SKM-1 treated with dmso at 0.1 percent for 144 hours (cell line): ENCODE measurements at regions not wholly inside any gene's neighbourhood (a gene's known extent, or its start where the extent isn't known, plus 50 kb on each side); places are given as distances from the start of the nearest gene placed in this dataset.
A peak's percentile ranks its signal among the peaks of the same experiment; 100 is the strongest.
"Not testable (repeated sequence)": the region's sequence is repeated elsewhere in the genome, so short reads cannot be mapped to it uniquely, and the experiment has no call there.

Experiments used
- DNase-seq: peaks from one replicate; lab custom pipeline; 2025; ENCODE audit not compliant: unreplicated experiment; lab: John Stamatoyannopoulos, UW

DNA sequence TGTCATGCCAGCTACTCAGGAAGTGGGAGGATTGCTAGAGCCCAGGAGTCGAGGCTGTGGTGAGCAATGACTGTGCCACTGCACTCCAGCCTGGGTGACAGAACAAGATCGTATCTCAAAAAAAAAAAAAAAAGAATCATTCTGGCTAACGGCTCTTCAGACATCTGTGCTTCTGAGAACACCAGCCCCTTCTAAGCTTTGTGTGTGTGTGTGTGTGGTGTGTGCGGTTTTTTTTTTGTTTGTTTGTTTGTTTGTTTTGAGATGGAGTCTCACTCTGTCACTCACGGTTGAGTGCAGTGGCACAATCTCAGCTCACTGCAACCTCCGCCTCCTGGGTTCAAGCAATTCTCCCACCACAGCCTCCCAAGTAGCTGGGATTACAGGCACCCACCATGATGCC lies 79.4 kb upstream of the DRD5 start:
- not testable (repeated sequence) for DNase-seq

DNA sequence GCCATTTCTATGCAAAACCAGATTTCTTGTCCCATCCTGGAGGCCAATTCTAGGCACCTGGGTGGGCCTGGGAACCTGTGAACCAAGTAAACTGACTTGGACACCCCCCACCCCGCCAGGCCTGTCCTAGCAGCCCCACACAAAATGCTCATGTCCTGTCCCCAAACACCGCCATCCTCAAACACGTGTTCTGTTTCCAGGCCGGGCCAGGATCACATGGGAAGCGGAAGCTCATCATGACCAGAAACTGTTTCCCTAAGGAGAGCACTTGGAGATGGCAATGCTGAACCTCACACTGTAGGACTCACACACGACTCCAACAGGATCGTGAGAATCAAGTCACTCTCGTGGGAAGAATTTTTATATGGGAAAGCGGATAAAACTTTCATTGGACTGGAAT lies 78.7 kb upstream of the DRD5 start:
- DNase-seq, result not testable (repeated sequence)

DNA sequence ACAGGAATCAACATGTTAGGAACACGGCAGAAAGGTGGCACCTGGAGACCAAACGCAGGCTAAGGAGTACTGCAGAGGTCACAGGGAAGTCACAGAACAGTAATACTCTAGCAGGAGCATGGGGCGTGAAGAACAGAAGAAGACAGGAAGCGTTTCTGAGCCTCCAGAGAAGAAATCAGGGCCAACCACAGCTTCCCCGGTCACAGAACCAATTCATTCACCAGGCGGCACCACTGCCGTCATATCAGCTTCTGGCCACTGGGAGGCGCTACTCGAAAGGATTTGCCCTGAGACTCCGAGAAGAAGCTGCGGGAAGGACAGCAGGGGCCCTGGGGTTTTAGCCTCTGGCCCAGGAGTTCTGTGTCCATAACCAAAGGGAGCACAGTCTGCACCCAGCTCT lies 78.0 kb upstream of the DRD5 start:
- DNase-seq, result peak; percentile 85

GRCh38 chr4:9704126-9704525 lies 77.3 kb upstream of the DRD5 start:
- not testable (repeated sequence) for DNase-seq

GRCh38 chr4:9704551-9705332 lies 76.7 kb upstream of the DRD5 start:
- no peak for DNase-seq

DNA sequence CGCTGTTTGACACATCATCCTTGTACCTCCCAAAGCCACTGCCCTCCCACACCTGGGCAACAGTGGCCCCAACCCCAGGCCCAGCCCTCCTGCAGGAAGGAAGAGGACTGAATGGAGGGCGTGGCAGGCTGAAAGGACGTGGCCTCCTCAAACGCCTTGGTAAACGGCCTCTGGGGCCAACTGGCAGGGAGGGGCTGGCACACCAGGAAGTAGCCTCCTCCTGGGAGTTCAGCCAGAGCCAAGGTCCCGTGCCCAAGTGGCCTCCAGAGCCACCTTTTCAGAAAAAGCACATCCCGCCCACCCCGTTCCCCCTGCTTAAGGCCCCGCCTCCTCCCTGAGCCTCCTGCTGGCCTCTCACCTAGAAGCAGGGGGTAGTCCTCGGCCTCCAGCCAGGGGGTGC lies 74.2 kb upstream of the DRD5 start:
- not testable (repeated sequence) for DNase-seq

DNA sequence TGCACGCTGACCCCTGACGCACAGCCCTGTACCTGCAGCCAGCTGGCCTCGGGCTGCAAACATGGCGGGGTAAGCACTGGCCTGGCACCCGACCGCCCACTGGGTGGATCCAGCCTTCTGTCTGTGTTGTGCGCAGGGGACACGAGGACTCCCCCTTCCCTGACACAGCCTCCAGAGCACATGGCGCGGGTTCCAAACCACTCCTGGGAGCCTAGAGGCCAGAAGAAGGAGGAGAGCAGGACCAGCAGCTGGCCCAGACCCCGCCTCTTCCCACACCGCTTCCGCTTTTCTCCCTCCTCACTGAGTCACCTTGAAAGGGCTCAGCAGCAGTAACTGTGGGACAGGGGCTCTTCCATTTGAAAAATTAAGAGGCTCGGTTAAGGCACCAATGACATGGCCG lies 73.5 kb upstream of the DRD5 start:
- DNase-seq, result not testable (repeated sequence)

- no peak for DNase-seq
These were observed 71.7 kb upstream of the DRD5 start for GRCh38 chr4:9709724-9710123.

- DNase-seq, result not testable (repeated sequence)
These were observed 66.2 kb upstream of the DRD5 start for GRCh38 chr4:9715271-9715670.

- DNase-seq, result no peak
These were observed 65.3 kb upstream of the DRD5 start for GRCh38 chr4:9716093-9716492.

DNA sequence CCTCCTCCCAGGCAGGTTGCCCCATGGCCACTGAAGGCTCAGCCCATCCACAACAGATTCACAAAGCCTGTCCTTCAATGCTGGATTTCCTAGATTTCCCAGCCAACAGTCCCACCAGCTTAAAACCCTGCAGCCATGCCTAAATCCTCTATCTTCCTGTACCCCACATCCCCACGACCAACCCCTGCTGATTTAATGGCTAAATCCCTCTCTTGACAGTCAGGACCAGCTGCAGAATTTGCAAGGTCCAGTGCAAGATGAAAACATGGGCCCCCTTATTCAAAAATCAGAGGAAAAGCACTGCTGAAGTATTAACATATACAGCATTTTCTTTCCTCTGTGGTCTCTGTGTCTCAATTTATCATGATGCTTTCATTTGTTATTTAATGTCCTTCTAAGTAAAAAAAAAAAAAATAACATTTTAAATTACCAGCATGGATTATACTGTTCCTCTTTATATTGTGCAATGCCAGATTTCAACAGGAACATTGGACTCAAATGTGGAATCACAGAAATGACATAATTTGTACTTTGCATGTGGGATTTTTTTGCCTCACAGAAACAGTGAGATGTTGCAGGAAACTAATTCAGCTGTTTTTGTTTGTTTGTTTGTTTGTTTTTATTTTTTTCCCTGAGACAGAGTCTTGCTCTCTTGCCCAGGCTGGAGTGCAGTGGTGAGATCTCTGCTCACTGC lies 63.0 kb upstream of the DRD5 start:
- DNase-seq, result not testable (repeated sequence)

- DNase-seq, result not testable (repeated sequence)
These were observed 59.3 kb upstream of the DRD5 start for GRCh38 chr4:9722131-9722530.
